ENCODE measurements at regions not wholly inside any gene's neighbourhood (a gene's known extent, or its start where the extent isn't known, plus 50 kb on each side); places are given as distances from the start of the nearest gene placed in this dataset.

GRCh38 chr1:5597991-5598823, 394.0 kb downstream of the NPHP4 start:
- DNase-seq (ENCODE audit: low spot score) = no peak

- DNase-seq (ENCODE audit: low spot score) = no peak
Observed at GRCh38 chr1:5597171-5597850, 394.9 kb downstream of the NPHP4 start.

- DNase-seq (ENCODE audit: low spot score) = no peak
Observed at GRCh38 chr1:5596651-5597050, 395.6 kb downstream of the NPHP4 start.

GRCh38 chr1:5595531-5596170, 396.6 kb downstream of the NPHP4 start:
- no peak for DNase-seq (ENCODE audit: low spot score)

- DNase-seq (ENCODE audit: low spot score) = no peak
Observed at GRCh38 chr1:5594056-5594956, 397.9 kb downstream of the NPHP4 start.

GRCh38 chr1:5590717-5591116, 401.5 kb downstream of the NPHP4 start:
- no peak for DNase-seq (ENCODE audit: low spot score)

- DNase-seq (ENCODE audit: low spot score) = no peak
Observed at GRCh38 chr1:5586629-5587028, 405.6 kb downstream of the NPHP4 start.

- DNase-seq (ENCODE audit: low spot score) = no peak
Observed at GRCh38 chr1:5585256-5585655, 407.0 kb downstream of the NPHP4 start.

- DNase-seq (ENCODE audit: low spot score) = no peak
Observed at GRCh38 chr1:5580926-5581325, 411.3 kb downstream of the NPHP4 start.

- no peak for DNase-seq (ENCODE audit: low spot score)
Observed at GRCh38 chr1:5579966-5580365, 412.3 kb downstream of the NPHP4 start.

GRCh38 chr1:5578690-5579089, 413.5 kb downstream of the NPHP4 start:
- DNase-seq (ENCODE audit: low spot score) = no peak

GRCh38 chr1:5577255-5578040, 414.8 kb downstream of the NPHP4 start:
- no peak for DNase-seq (ENCODE audit: low spot score)

GRCh38 chr1:5576673-5577065, 415.6 kb downstream of the NPHP4 start:
- no peak for DNase-seq (ENCODE audit: low spot score)

GRCh38 chr1:5576011-5576672, 416.1 kb downstream of the NPHP4 start:
- no peak for DNase-seq (ENCODE audit: low spot score)

GRCh38 chr1:5575396-5575940, 416.8 kb downstream of the NPHP4 start:
- DNase-seq (ENCODE audit: low spot score) = no peak

GRCh38 chr1:5574641-5575040, 417.6 kb downstream of the NPHP4 start:
- DNase-seq (ENCODE audit: low spot score) = no peak

- no peak for DNase-seq (ENCODE audit: low spot score)
Observed at GRCh38 chr1:5572794-5573193, 419.4 kb downstream of the NPHP4 start.

- no peak for DNase-seq (ENCODE audit: low spot score)
Observed at GRCh38 chr1:5571861-5572401, 420.3 kb downstream of the NPHP4 start.

GRCh38 chr1:5571438-5571837, 420.8 kb downstream of the NPHP4 start:
- DNase-seq (ENCODE audit: low spot score) = no peak

GRCh38 chr1:5570931-5571330, 421.3 kb downstream of the NPHP4 start:
- DNase-seq (ENCODE audit: low spot score) = no peak
